Renal cortical epithelial cell (primary cell): ENCODE measurements at regions not wholly inside any gene's neighbourhood (a gene's known extent, or its start where the extent isn't known, plus 50 kb on each side); places are given as distances from the start of the nearest gene placed in this dataset.
A peak's percentile ranks its signal among the peaks of the same experiment; 100 is the strongest.

Source experiments
- DNase-seq: peaks from one replicate; pipeline ENCODE4 v3.0.0-alpha.2; 2011; ENCODE audit warnings: low read depth

DNA sequence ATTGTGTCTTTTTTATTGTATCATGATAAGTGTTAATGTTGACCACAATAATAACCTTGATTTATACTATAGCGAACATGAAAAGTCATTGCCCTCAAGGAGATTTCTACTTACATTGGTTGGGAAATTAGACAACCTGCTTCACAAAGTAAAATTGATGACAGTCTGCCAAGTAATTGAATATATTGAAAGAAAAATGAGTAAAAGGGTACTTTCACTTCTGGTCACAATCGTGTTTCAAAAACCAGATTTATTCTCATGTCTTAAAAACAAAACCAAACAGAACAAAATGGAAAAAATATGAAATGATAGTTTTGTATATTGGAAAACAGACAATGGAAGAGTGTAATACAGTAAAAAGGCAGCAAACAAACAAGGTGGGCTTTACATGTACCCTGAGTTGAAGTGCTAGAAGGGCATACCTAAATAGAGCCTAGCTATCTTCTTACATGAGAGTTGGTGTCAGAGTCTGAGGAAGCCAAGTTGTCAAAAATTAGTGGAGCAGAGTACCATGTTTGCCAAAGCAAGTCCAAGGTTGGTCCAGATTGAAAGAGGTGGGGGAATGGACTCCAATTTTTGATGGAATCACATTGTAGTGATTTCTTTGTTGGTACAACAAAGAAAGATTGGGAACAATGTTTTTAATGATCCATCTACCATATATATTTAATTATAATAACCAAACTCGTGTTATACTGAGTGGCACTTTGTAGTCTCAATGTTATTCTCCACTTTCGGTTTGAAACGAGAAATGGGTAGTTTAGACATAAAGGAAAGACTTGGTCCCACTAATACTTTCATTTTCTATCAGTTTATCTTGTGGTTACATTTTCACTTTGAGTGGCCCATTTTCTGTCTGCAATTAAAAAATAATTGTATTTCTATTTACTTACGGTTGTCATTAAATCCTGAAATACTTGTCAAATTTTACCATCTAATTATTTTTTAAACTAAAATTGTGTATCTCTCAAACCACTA is 775.6 kb downstream of the STIM2 start:
- no peak for DNase-seq

DNA sequence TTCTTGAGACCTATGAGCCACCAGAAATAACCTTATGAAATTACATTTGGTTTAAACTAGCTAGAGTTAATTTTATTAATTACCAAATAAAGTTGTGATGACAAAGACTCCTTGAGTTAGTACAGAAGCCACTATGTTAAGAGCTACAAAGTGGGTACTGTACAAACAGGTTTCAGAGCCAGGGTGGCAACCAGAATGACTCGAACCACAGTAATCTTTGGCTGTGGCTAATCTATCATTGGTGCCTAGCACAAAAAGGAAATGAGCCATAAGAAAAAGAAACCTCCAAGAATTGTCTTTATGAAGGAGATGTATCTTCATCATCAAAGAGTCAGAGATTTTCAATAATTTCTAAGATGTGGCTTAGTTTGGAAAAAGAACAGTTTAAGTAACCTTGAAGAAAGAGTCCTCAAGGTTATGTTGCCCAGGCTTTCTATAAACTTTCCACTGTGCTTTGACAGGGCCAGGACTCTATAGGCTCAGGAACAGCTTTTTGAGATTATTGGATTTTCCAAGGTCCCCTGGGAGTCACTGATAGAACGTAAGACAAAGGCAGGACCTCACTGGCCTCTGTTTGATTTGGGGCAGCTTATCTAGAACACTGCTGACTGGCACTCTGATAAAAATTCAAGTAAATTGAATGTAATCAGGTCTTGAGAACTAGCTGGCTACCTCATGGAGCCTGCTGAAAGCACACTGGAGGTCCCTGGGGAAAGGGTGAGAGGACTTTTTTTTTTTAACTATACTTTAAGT is 777.7 kb downstream of the STIM2 start:
- DNase-seq, result peak; percentile 33

DNA sequence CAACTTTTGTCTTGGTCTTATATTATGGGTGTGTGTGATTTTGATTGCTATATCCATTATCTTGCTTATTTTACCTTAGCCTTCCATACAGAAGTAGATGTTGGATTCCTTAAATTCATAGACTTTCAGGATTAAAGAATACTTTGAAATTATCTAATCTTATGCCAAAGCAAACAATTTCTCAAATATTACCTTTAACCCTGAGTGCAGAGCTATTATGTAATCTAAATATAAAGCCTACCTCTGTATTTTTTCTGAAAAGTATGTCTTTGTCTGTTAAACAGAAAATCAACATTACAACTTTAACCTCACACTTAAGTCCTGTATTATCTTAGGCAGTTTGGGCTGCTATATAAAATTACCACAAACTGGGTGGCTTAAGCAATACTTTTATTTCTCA is 782.5 kb downstream of the STIM2 start:
- no peak for DNase-seq

DNA sequence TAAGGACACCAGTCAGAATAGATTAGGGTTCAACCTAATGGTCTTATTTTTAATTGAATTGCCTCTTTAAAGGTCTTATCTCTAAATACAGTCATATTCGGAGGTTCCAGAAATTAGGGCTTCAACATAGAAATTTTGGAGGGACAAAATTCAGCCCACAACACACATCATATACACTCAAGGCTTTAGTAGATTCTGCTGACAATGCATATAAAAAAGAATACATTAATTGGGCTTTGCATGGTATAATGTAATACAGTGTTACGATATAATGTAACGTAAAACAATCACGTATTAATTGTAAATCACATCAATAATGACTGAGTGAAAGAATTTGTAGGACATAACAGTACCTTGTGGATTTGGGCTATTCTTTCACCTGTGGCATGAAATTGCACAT is 787.8 kb downstream of the STIM2 start:
- no peak for DNase-seq

DNA sequence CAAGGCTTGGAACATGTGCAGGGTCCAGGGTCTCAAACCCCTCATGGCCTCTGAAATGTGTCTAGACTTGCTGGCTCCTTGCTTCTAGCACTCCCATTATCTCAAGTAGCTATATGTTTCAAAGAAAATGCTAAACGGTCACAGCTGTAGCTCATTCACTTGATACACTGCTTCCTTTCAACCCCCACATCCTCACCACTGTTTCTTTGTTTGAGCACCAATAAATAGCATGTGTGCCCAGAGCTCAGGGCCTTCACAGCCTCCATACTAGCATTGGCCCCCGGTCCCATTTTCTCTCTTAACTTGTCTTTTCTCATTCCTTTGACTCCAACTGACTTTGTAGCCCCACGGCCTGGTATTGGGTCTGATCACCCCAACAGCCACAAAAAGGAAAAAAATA is 801.8 kb downstream of the STIM2 start:
- DNase-seq, result no peak

DNA sequence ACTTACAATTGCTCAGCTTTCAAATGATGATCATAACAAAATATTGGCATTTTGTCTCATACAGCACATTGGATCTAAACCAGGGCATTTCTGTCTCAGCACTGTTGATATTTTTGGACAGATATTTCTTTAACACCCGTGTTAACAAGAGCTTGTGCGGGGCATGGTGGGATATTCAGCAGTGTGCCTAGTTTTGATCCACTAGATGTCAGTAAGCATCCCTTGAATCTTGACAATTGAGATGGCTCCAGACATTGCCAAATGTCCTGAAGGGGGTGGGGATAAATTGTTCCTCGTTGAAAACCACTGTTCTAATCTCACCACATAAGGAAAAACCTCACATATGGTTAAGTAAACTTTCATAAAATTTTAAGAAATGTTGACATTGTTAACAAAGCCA is 806.3 kb downstream of the STIM2 start:
- no peak for DNase-seq

DNA sequence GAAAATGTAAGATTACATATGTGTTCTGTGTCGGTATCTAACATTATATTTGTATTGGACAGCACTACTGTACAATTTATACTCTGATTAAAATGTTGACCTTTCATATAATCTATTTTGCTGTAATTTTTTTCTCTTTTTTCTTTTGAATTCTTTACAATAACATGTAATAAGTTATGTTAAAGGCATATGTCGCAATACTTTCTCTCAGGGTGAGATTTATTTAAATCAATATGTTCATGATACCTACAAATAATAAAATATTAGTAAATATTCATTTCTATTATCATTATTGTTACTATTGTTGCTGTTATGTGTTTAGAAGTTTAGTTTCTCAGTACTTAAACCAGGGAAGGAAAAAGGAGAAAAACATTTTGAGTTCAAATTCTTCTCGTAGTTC is 807.4 kb downstream of the STIM2 start:
- no peak for DNase-seq

DNA sequence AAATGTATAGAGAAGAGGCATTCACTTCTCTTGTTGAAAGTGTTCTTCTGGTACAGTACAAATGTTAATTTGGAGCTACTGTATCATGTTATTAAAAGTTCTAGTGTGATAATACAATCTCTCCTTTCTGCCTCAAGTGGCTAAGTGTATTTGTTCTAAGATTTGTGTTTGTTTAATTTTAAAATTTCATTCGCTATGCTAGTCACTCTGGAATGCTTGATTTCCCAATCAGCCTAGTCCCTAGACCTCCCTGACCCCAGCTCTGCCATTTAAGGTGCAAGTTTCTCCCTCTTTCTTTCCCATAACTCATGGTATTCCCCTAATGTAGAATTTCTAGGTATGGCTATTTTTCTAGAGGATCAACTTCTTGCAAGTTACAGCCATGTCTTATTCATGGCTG is 817.4 kb downstream of the STIM2 start:
- no peak for DNase-seq

DNA sequence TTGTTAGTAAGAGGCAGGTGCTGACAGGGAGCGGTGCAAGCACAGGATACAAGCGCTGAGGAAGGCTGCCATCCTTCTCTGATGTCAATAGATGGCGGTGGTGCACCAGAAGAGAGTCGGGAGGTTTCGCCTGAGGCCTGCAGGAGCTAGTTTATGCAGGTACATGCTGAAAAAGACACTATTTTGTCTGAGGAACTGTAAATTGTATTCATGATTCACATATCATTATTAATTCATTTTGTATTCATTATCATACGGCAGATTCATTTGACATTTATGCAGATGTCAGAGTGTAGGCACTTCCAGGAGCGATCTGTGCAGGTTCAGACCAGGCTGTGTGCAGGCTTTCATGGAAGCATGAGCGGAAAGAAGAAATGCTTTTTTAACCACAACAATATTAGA is 824.0 kb downstream of the STIM2 start:
- peak; percentile 31 for DNase-seq

DNA sequence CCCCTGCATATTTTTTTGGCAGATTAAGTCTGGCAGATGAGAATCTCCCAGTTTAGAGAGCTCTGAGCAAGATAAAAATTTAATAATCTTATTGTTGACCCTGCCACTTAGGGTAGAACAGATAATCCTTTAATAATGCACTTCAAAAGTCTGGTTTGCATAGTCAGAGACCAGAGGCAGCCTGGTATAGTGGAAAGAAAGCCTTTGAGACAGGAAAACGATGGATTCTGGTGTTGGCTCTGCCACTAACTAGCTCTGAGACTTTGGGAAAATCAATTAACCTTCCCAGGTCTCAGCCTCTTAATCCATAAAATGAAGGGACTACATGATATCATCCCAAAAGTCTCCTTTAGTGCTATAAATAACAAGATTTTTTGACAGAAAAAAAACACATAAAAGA is 824.5 kb downstream of the STIM2 start:
- no peak for DNase-seq

DNA sequence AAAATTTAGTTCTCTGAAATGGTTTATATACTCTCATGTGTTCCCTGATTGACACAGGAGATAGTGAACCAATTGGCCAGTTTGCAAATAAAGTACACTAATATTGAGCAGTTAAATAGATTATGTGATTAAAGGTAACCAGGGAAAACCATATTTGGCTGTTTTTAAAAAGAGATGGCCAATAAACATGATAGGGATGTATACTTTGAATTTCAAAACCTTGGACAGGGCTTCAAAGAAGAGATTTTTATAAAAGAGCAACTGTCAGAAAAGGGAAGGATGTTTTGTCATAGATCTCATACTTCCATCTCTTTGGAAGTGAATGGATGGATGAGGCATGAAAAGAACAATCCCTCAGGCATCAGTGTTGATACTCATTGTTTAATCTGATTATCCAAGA is 825.3 kb downstream of the STIM2 start:
- no peak for DNase-seq

DNA sequence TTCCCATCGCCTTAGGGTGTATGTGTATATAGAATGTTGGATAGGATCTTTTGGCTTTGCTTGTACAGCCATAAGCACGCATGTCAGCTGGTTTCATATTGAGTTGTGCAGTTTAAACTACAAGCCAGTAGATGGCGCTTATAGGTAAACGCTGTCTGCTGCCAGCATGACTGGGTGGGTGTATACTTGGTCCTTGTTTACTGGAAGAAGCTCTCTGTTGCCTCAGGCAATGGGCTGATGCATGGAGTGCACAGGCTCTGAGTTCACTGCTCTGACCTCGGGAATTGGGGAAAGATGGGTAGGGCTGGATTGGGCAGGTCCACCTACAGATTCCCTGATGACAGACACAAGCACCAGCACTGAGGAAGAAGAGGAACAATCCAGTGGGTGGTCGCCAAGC is 831.5 kb downstream of the STIM2 start:
- peak; percentile 44 for DNase-seq

DNA sequence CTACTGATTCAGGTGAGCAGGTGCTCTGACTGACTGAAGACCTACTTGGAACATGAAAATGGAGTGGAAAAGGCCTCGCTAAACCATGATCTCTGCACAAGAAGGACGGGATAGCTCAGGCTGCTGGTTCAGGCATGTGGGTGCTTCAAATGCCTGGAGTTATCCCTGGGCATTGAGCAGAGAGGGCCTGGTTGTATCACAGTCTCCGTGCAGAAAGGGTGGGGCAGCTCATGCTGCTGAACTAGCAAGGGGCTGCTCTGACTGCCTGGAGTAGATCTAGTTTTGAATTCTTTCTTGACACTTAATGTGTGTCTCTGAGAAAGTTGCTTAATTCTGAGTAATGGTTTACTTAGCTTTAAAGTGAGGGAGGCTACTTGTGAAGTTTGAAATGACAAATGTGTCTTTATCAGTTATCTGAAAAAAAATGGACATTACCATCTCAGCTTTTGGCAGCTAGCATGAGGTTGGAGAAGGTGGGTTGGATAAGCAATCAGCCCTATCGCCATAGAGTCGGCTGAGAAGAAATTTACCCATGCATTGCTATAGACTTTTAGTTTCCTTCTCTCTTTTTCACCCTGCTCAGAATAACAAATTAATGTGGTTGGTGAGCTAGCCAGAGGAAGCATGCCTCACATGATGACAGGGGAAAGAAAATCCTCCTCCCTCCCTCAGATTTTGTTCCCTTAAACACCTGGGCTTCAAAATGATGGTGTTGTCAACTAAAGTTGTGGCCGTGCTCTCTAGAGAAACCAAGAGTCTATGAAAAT is 832.4 kb downstream of the STIM2 start:
- DNase-seq, result no peak

DNA sequence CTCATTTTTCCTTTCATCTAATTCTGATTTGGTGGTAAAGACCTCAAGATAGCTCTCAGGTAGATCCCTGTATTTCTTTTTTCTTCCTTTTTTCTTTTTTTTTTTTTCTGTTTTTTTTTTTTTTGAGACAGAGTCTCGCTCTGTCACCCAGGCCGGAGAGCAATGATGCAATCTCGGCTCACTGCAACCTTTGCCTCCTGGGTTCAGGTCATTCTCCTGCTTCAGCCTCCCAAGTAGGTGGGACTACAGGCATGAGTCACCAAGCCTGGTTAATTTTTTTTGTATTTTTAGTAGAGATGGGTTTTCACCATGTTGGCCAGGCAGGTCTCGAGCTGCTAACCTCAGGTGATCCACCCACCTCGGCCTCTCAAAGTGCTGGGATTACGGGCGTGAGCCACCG is 835.6 kb downstream of the STIM2 start:
- DNase-seq, result peak; percentile 29

DNA sequence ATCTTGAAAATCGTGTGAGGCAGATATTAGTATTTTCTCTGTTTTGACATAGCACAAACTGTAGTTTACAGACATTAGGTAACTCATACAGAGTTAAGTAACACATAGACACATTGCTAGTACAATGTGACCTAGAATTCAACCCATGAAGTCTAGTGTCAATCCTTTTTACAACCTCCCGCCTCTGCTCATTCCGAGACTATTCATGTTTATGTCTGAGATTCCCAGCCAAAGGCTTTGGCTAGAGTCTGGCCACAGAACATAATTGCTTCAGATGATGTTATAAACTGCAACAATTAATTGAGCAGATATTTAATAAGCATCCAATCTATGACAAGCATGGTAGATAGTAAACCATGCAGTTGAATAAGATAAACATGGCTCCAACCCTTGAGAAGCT is 841.0 kb downstream of the STIM2 start:
- DNase-seq, result no peak

DNA sequence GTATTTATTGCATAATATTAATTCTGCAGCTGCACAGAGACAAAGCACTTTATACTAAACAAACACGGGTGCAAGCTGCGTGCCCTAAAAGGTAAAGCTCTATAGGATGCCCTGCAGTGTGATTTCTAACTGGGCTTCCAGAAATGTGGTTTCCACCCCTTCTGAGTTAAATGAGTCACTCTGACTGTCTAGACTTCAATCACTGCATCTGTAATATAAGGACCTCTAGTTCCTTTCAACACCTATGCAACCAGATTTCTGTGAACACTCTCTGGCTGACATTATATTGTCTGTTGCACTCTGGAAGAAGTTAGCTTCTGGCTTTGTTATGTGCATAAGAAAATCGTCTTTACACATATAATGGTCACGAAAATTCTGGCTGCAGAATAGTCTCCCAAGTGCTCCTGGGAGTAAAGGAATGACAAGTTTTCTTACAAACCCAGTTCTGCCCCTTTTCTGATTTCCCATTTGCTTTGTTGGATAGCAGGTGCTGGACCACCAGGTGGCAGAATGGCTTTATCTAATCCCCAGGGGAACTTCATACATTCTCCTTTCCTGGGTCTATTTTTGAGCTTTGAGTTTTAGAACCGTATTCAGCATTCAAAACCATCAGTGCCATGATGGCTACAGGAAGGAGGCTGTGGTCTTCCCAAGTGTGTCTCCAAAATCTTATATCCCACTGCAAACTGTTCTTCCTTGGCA is 842.2 kb downstream of the STIM2 start:
- no peak for DNase-seq

DNA sequence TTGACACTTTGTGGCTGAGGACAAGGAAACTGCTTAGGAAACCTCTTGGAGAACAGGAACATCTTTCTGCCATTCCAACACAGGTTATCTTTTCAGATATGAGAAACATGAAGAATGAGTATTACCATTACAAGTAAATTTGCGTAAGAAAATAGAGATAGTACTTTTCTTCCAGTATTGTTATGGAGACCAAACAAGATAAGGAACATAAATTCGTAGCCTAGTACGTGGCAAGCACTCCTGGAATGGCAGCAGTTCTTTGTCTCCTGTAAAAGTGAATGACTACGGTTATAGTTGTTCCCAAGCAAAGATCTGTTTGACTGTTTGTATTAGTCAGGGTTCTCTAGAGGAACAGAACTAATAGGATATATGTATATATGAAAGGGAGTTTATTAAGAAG is 843.1 kb downstream of the STIM2 start:
- DNase-seq, result no peak

DNA sequence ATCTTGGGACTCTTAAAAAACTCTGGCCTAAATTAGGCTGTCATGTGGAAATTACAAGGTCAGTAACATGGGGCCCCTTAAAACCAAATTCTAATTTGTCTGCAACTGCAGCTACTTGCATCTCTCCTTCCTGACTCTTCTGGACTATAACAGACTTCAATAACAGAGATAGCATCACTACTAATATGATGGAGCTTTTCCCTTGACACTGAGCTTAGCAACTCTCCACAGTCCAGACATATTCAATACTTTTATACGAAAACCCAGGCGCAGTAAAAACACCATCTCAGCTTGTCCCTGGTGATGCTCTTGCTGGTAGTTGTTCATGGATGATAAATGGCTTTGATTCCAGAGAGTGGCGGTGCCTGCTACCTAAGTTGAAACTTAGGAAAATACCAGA is 850.4 kb downstream of the STIM2 start:
- no peak for DNase-seq

DNA sequence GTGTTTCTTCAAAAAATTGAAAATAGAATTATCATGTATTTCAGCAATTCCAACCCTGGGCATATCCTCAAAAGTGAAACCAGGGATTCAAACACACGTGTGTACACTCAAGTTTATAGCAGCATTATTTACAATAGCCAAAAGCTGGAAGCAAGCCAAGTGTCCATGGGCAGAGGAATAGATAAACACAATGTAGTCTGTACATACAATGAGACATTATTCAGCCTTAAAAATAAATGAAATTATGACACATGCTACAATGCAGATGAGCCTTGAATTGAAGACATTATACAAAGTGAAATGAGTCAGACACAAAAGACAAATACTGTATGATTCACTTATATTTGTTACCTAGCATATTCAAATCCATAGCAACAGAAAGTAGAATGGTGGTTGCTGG is 853.4 kb downstream of the STIM2 start:
- no peak for DNase-seq

DNA sequence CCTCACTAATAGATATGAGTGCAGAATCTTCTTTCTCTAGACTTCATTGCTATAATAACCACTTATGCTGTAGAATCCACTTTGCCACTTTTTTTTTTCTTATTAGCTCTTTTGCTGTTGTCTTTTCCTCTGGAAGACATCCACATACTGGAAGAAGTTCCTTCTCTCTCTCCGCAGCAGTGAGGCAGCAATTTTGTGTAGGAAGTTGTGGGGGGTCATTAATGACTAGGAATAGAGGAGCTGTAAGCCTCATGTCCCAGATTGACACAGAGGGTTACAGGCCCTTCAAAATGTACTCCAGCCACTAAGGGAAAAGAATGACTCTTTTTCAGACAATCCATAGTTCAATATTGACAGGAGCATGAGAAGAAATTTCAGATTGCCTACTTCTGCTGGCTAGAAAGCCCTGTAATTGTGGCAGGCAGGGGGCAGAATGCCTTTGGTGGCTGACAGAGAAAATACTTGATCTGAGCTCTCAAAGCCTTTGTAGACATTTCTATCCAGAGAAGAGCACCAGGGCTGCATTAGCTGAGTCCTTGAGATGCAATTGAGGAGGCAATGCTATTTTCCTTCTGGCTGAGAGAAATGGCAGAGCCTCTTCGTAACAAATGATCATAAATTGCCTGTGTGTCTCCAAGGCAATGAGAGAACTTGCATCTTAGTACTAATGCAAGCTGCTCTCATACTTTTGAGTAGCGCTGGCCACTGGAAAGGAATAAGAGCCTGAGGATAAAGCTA is 856.2 kb downstream of the STIM2 start:
- DNase-seq, result no peak

DNA sequence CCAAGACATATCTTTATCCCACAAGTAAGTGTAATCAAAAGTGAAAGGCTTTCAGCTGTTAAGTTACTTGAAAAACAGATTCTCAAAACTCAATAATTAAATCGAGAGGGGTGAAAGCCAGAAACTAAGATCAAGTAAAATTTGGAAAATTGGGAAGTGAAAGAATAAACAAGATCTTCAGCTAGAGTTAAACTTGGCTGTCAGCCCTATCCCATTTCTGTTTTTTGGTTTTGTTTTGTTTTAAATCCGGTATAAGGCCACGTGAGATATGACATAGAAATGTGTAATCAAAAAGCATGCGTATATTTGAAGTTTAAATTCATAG is 856.8 kb downstream of the STIM2 start:
- DNase-seq, result no peak
